Right lobe of liver (tissue), 4 donors: ENCODE measurements at regions not wholly inside any gene's neighbourhood (a gene's known extent, or its start where the extent isn't known, plus 50 kb on each side); places are given as distances from the start of the nearest gene placed in this dataset.

Source experiments
- POLR2A ChIP-seq: fragments of 450-650 bp; IDR thresholded peaks from one replicate; pipeline ENCODE4 v1.6.1; 2017; ENCODE audit warnings: antibody characterized with exemption, mild to moderate bottlenecking
- TF ChIP-seq, protein P1 (sequence below), 4 donors: fragments of 200-600 bp in 3 of 4; fragments of 450-650 bp in 1 of 4; IDR thresholded peaks; one replicate each; pipeline versions ENCODE4 v1.5.1 to v1.8.0; 2016 to 2022; ENCODE audit warnings: antibody characterized with exemption in 4 of 4, mild to moderate bottlenecking in 2 of 4
- donor health status: DM: no; HTN: no; CAD: no.
- donor health status: DM: no; HTN: no; CAD: no.
- donor health status: DM: no; HTN: yes; CAD: no.

GRCh38 chr12:89237763-89238162 is 114.5 kb downstream of the DUSP6 start:
- TF ChIP-seq, protein P1, sequence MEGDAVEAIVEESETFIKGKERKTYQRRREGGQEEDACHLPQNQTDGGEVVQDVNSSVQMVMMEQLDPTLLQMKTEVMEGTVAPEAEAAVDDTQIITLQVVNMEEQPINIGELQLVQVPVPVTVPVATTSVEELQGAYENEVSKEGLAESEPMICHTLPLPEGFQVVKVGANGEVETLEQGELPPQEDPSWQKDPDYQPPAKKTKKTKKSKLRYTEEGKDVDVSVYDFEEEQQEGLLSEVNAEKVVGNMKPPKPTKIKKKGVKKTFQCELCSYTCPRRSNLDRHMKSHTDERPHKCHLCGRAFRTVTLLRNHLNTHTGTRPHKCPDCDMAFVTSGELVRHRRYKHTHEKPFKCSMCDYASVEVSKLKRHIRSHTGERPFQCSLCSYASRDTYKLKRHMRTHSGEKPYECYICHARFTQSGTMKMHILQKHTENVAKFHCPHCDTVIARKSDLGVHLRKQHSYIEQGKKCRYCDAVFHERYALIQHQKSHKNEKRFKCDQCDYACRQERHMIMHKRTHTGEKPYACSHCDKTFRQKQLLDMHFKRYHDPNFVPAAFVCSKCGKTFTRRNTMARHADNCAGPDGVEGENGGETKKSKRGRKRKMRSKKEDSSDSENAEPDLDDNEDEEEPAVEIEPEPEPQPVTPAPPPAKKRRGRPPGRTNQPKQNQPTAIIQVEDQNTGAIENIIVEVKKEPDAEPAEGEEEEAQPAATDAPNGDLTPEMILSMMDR (IDR thresholded peaks at IDR 0.05) = no peak
- TF ChIP-seq POLR2A = no peak
